Glutamatergic neuron (in vitro differentiated cells): ENCODE measurements at regions not wholly inside any gene's neighbourhood (a gene's known extent, or its start where the extent isn't known, plus 50 kb on each side); places are given as distances from the start of the nearest gene placed in this dataset.
"Not testable (repeated sequence)": the region's sequence is repeated elsewhere in the genome, so short reads cannot be mapped to it uniquely, and the experiment has no call there.

Source experiments
- DNase-seq: peaks from one replicate; pipeline ENCODE4 v3.0.0; 2022
- H3K27ac Mint-ChIP-seq: one replicate; pipeline ENCODE4 v1.8.0; 2020; ENCODE audit warnings: mild to moderate bottlenecking, mixed read lengths, inconsistent platforms; ENCODE audit not compliant: unreplicated experiment
- H3K27me3 Mint-ChIP-seq: one replicate; pipeline ENCODE4 v1.8.0; 2020; ENCODE audit warnings: mild to moderate bottlenecking, moderate library complexity, mixed read lengths, inconsistent platforms; ENCODE audit not compliant: unreplicated experiment
- H3K36me3 Mint-ChIP-seq: one replicate; pipeline ENCODE4 v1.8.0; 2020; ENCODE audit warnings: mild to moderate bottlenecking, mixed read lengths, inconsistent platforms; ENCODE audit not compliant: unreplicated experiment
- H3K4me1 Mint-ChIP-seq: one replicate; pipeline ENCODE4 v1.8.0; 2020; ENCODE audit warnings: mild to moderate bottlenecking, low read depth, mixed read lengths, inconsistent platforms; ENCODE audit not compliant: unreplicated experiment
- H3K4me3 Mint-ChIP-seq: one replicate; pipeline ENCODE4 v1.8.0; 2020; ENCODE audit warnings: mild to moderate bottlenecking, mixed read lengths, inconsistent platforms; ENCODE audit not compliant: unreplicated experiment
- H3K9me3 Mint-ChIP-seq: one replicate; pipeline ENCODE4 v1.8.0; 2020; ENCODE audit warnings: mild to moderate bottlenecking, moderate library complexity, mixed read lengths, inconsistent platforms; ENCODE audit not compliant: unreplicated experiment
- CTCF ChIP-seq: fragments of 200-600 bp; sonication (generic); IDR thresholded peaks from one replicate; pipeline ENCODE4 v1.5.0; 2021; ENCODE audit not compliant: partially characterized antibody, unreplicated experiment

- not testable (repeated sequence) for H3K27me3 Mint-ChIP-seq, H3K4me1 Mint-ChIP-seq, DNase-seq
- H3K4me3 Mint-ChIP-seq, result peak overlapping the region; percentile 92
- peak overlapping the region; percentile 96 for H3K27ac Mint-ChIP-seq
- H3K9me3 Mint-ChIP-seq, result peaks cover 10% of the 10 kb centered on the region
- H3K36me3 Mint-ChIP-seq, result peaks cover 21% of the 10 kb centered on the region
Measured at GRCh38 chr18:976393-977128, 71.9 kb downstream of the ADCYAP1 start.

- peak overlapping the region; percentile 96 for H3K27ac Mint-ChIP-seq
- not testable (repeated sequence) for DNase-seq, H3K27me3 Mint-ChIP-seq, H3K4me1 Mint-ChIP-seq
- peaks cover 21% of the 10 kb centered on the region for H3K36me3 Mint-ChIP-seq
- peak overlapping the region; percentile 92 for H3K4me3 Mint-ChIP-seq
- H3K9me3 Mint-ChIP-seq, result peaks cover 10% of the 10 kb centered on the region
Measured at GRCh38 chr18:977327-977726, 72.7 kb downstream of the ADCYAP1 start.

GRCh38 chr18:977732-978131 is 73.1 kb downstream of the ADCYAP1 start:
- not testable (repeated sequence) for H3K27me3 Mint-ChIP-seq, DNase-seq, H3K4me1 Mint-ChIP-seq
- Mint-ChIP-seq H3K4me3 (peak overlapping the region; percentile 92), H3K36me3 (peaks cover 21% of the 10 kb centered on the region), H3K9me3 (peaks cover 10% of the 10 kb centered on the region), H3K27ac (peak overlapping the region; percentile 96)

GRCh38 chr18:980586-980985 is 75.9 kb downstream of the ADCYAP1 start:
- Mint-ChIP-seq H3K9me3 (peaks cover 13% of the 10 kb centered on the region), H3K27me3 (peaks cover 5% of the 10 kb centered on the region), H3K36me3 (peaks cover 21% of the 10 kb centered on the region), H3K27ac (no peak overlapping the region), H3K4me1 (peaks cover 2% of the 10 kb centered on the region), H3K4me3 (no peak overlapping the region)
- TF ChIP-seq CTCF, result no peak
- DNase-seq, result no peak

- Mint-ChIP-seq H3K4me3 (no peak overlapping the region), H3K27ac (no peak overlapping the region), H3K9me3 (peaks cover 10% of the 10 kb centered on the region), H3K4me1 (peaks cover 12% of the 10 kb centered on the region), H3K36me3 (peaks cover 4% of the 10 kb centered on the region), H3K27me3 (peaks cover 5% of the 10 kb centered on the region)
- no peak for TF ChIP-seq CTCF
- no peak for DNase-seq
Measured at GRCh38 chr18:984004-984403, 79.3 kb downstream of the ADCYAP1 start.

GRCh38 chr18:985212-985661 is 80.6 kb downstream of the ADCYAP1 start:
- H3K27ac Mint-ChIP-seq, result no peak overlapping the region
- no peak overlapping the region for H3K4me3 Mint-ChIP-seq
- H3K27me3 Mint-ChIP-seq, result peaks cover 5% of the 10 kb centered on the region
- no peak for TF ChIP-seq CTCF
- H3K9me3 Mint-ChIP-seq, result peaks cover 8% of the 10 kb centered on the region
- no peaks in the 10 kb centered on the region for H3K36me3 Mint-ChIP-seq
- peaks cover 12% of the 10 kb centered on the region for H3K4me1 Mint-ChIP-seq
- peak; percentile 57 for DNase-seq
